IPS DF 6.9 (cell line): ENCODE measurements at regions not wholly inside any gene's neighbourhood (a gene's known extent, or its start where the extent isn't known, plus 50 kb on each side); places are given as distances from the start of the nearest gene placed in this dataset.

Experiments used
- DNase-seq: peaks from one replicate; pipeline ENCODE4 v3.0.0-alpha.2; 2013; ENCODE audit warnings: low read depth, low spot score
- H3K27ac ChIP-seq: one replicate; pipeline ENCODE4 v1.5.1; 2013; ENCODE audit warnings: low read length, control low read depth
- H3K27me3 ChIP-seq: 2 replicates; pipeline ENCODE4 v1.6.1; 2013; ENCODE audit warnings: mild to moderate bottlenecking, low read length; ENCODE audit not compliant: control insufficient read depth, insufficient read depth
- H3K36me3 ChIP-seq: 2 replicates; pipeline ENCODE4 v1.6.1; 2013; ENCODE audit warnings: low read length; ENCODE audit not compliant: control insufficient read depth, insufficient read depth
- H3K4me1 ChIP-seq: 2 replicates; pipeline ENCODE4 v1.6.1; 2013; ENCODE audit warnings: low read length; ENCODE audit not compliant: control insufficient read depth, insufficient read depth
- H3K4me3 ChIP-seq: 2 replicates; pipeline ENCODE4 v1.5.1; 2013; ENCODE audit warnings: mild to moderate bottlenecking, low read length
- H3K9me3 ChIP-seq: 2 replicates; pipeline ENCODE4 v1.6.1; 2013; ENCODE audit warnings: low read length, inconsistent platforms; ENCODE audit not compliant: control insufficient read depth, insufficient read depth
- WGBS: extraction: QIAGEN DNeasy Blood & Tissue Kit; methylation state at CpG from one replicate; pipeline ENCODE4 v1.1.7; 2013; ENCODE audit warnings: mixed read lengths, missing lambda C conversion rate; ENCODE audit not compliant: insufficient read length, insufficient coverage; 5-methylcytosine and 5-hydroxymethylcytosine counted together

DNA sequence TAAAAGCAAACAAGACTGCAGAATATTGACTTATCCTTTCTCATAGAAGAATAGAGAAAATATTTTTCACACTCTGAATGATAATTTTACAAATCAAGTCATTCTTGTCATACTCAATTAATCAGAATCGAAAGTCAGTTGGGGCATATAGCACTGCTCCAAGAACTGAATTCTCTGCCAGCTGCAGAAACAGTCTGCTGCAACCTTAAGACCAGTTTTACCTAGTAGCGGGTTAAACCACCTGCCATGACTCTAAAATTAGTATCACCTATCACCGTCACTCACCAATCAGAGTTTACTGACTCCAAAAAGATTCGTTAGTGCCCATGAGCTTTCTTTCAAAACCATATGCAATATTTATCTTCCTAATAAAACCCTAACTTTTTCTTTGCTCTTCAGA is 429.0 kb upstream of the GRM3 start:
- DNase-seq: no peak
- no peaks in the 10 kb centered on the region for H3K4me1 ChIP-seq
- H3K36me3 ChIP-seq: no peaks in the 10 kb centered on the region
- no peak overlapping the region for H3K27ac ChIP-seq
- WGBS: no CpG with 5 or more reads among the region's 4 CpGs
- no peaks in the 10 kb centered on the region for H3K27me3 ChIP-seq
- no peaks in the 10 kb centered on the region for H3K9me3 ChIP-seq
- no peak overlapping the region for H3K4me3 ChIP-seq

DNA sequence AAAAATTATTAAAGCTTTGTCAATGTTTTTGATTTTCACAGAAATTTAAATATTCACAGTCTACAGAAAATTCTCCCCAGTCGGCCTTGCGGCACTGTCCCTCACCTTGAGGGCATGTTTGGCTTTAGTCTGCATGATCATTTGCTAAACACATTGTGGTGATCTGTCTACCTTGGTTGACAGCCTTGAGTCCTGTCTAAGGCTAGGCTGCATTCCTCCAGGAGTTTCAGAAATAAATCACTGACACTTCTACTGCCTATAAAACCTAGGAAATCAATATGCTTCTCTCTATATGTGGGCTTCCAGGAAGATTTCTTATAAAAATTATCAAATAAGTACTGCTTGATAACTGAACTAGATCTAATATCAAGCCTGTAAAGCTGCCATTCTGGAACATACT is 430.7 kb upstream of the GRM3 start:
- Histone ChIP-seq H3K4me1 (no peaks in the 10 kb centered on the region), H3K36me3 (no peaks in the 10 kb centered on the region), H3K4me3 (no peak overlapping the region), H3K27ac (no peak overlapping the region), H3K27me3 (no peaks in the 10 kb centered on the region), H3K9me3 (no peaks in the 10 kb centered on the region)
- no peak for DNase-seq
- WGBS: no CpG with 5 or more reads among the region's 2 CpGs

GRCh38 chr7:86209036-86209435 is 434.7 kb upstream of the GRM3 start:
- WGBS: no CpG with 5 or more reads among the region's 8 CpGs
- H3K27me3 ChIP-seq: no peaks in the 10 kb centered on the region
- no peak overlapping the region for H3K27ac ChIP-seq
- H3K36me3 ChIP-seq: no peaks in the 10 kb centered on the region
- no peak overlapping the region for H3K4me3 ChIP-seq
- no peaks in the 10 kb centered on the region for H3K9me3 ChIP-seq
- no peaks in the 10 kb centered on the region for H3K4me1 ChIP-seq
- no peak for DNase-seq

GRCh38 chr7:86207740-86208139 is 436.0 kb upstream of the GRM3 start:
- H3K4me3 ChIP-seq: no peak overlapping the region
- H3K27me3 ChIP-seq: no peaks in the 10 kb centered on the region
- no peaks in the 10 kb centered on the region for H3K4me1 ChIP-seq
- H3K36me3 ChIP-seq: no peaks in the 10 kb centered on the region
- no peak for DNase-seq
- H3K9me3 ChIP-seq: peaks cover 2% of the 10 kb centered on the region
- no CpG with 5 or more reads among the region's 3 CpGs for WGBS
- H3K27ac ChIP-seq: no peak overlapping the region

DNA sequence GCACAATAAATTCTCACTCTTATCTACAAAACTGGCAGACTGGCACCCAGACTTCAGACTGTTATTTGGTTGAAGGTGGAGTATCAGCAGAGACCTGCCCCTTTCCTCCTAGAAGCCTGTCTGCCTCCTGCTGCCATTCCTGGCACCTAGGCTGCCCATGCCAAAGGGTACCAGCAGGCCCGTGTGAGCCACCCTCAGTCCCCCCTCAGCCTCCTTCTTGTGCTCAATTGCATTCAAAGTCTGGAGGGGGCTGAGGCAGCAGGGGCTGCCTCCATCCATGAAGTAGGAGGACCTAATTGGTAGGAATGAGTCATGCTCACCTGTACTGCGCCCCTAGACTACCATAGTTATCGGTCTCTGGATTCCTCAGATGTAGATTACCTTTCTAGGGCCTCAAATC is 440.9 kb upstream of the GRM3 start:
- DNase-seq: no peak
- H3K27me3 ChIP-seq: no peaks in the 10 kb centered on the region
- H3K9me3 ChIP-seq: peaks cover 2% of the 10 kb centered on the region
- no peak overlapping the region for H3K27ac ChIP-seq
- H3K4me1 ChIP-seq: no peaks in the 10 kb centered on the region
- no CpG with 5 or more reads among the region's 3 CpGs for WGBS
- no peaks in the 10 kb centered on the region; the same call in 1 of the 2 replicates for H3K36me3 ChIP-seq
- no peak overlapping the region for H3K4me3 ChIP-seq

- WGBS: no CpG with 5 or more reads among the region's 5 CpGs
- no peak for DNase-seq
- no peak overlapping the region for H3K4me3 ChIP-seq
Observed at GRCh38 chr7:86201767-86202166, 441.9 kb upstream of the GRM3 start.

GRCh38 chr7:86199881-86200614 is 443.7 kb upstream of the GRM3 start:
- no peak overlapping the region for H3K27ac ChIP-seq
- peaks cover 2% of the 10 kb centered on the region for H3K9me3 ChIP-seq
- H3K4me1 ChIP-seq: no peaks in the 10 kb centered on the region
- no CpG with 5 or more reads among the region's 3 CpGs for WGBS
- no peak overlapping the region for H3K4me3 ChIP-seq
- H3K27me3 ChIP-seq: no peaks in the 10 kb centered on the region
- DNase-seq: no peak
- no peaks in the 10 kb centered on the region; the same call in 1 of the 2 replicates for H3K36me3 ChIP-seq

More at GRCh38 chr7:86201767-86202166, 441.9 kb upstream of the GRM3 start:
- Histone ChIP-seq H3K9me3 (peaks cover 2% of the 10 kb centered on the region), H3K36me3 (no peaks in the 10 kb centered on the region; the same call in 1 of the 2 replicates), H3K27me3 (no peaks in the 10 kb centered on the region), H3K4me1 (no peaks in the 10 kb centered on the region), H3K27ac (no peak overlapping the region)

- no peak overlapping the region for H3K27ac ChIP-seq
- no peaks in the 10 kb centered on the region for H3K4me1 ChIP-seq
- no peak for DNase-seq
- no peaks in the 10 kb centered on the region for H3K36me3 ChIP-seq
- no peaks in the 10 kb centered on the region for H3K9me3 ChIP-seq
- no peaks in the 10 kb centered on the region for H3K27me3 ChIP-seq
- no peak overlapping the region for H3K4me3 ChIP-seq
Observed at GRCh38 chr7:86190351-86190750, 453.4 kb upstream of the GRM3 start.

- DNase-seq: no peak
- Histone ChIP-seq H3K27me3 (no peaks in the 10 kb centered on the region), H3K4me1 (no peaks in the 10 kb centered on the region), H3K27ac (no peak overlapping the region), H3K9me3 (no peaks in the 10 kb centered on the region), H3K36me3 (no peaks in the 10 kb centered on the region), H3K4me3 (no peak overlapping the region)
- no CpG with 5 or more reads among the region's 3 CpGs for WGBS
Observed at GRCh38 chr7:86181474-86181873, 462.2 kb upstream of the GRM3 start.

- Histone ChIP-seq H3K4me1 (no peaks in the 10 kb centered on the region), H3K9me3 (no peaks in the 10 kb centered on the region), H3K36me3 (no peaks in the 10 kb centered on the region), H3K4me3 (no peak overlapping the region), H3K27ac (no peak overlapping the region), H3K27me3 (no peaks in the 10 kb centered on the region)
- DNase-seq: no peak
- no CpG with 5 or more reads among the region's 1 CpG for WGBS
Observed at GRCh38 chr7:86164827-86165226, 478.9 kb upstream of the GRM3 start.

DNA sequence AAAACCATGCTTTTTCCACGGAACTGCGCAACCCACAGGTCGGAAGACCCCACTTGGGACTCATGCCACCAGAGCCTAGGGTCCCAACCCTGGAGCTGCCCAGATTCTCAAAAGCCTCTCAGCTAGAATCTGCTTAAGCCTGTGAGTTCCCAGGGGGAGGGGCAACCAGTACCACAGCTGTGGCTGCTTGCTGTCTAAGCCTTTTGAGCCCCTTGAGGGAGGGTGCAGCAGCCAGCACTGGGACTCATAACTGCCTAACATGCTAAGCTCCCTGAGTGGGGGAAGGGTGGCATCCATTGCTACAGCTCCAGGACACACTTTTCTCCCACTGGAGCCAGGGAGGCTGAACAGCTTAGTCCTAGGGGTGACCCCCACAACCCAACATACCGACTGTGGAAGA is 485.6 kb upstream of the GRM3 start:
- Histone ChIP-seq H3K27me3 (no peaks in the 10 kb centered on the region), H3K4me1 (no peaks in the 10 kb centered on the region), H3K4me3 (no peak overlapping the region), H3K36me3 (no peaks in the 10 kb centered on the region), H3K9me3 (no peaks in the 10 kb centered on the region), H3K27ac (no peak overlapping the region)
- no peak for DNase-seq
- no CpG with 5 or more reads among the region's 4 CpGs for WGBS
